Dendritic cell treated with granulocyte-macrophage colony-stimulating factor and Interleukin-4, amounts not matched to agents 40 ng/mL and 50 ng/mL, for 4 days (primary cell): ENCODE measurements at regions not wholly inside any gene's neighbourhood (a gene's known extent, or its start where the extent isn't known, plus 50 kb on each side); places are given as distances from the start of the nearest gene placed in this dataset.
"Not testable (repeated sequence)": the region's sequence is repeated elsewhere in the genome, so short reads cannot be mapped to it uniquely, and the experiment has no call there.

Source experiments
- H3K27ac Mint-ChIP-seq: one replicate; pipeline ENCODE4 v1.8.0; 2022; ENCODE audit warnings: mild to moderate bottlenecking, mixed read lengths
- H3K27me3 Mint-ChIP-seq: one replicate; pipeline ENCODE4 v1.8.0; 2022; ENCODE audit warnings: mild to moderate bottlenecking, mixed read lengths
- H3K36me3 Mint-ChIP-seq: one replicate; pipeline ENCODE4 v1.8.0; 2022; ENCODE audit warnings: low read depth, mixed read lengths
- H3K4me1 Mint-ChIP-seq: one replicate; pipeline ENCODE4 v1.8.0; 2022; ENCODE audit warnings: low read depth, mixed read lengths
- H3K4me3 Mint-ChIP-seq: one replicate; pipeline ENCODE4 v1.8.0; 2022; ENCODE audit warnings: mild to moderate bottlenecking, moderate library complexity, mixed read lengths
- H3K9me3 Mint-ChIP-seq: one replicate; pipeline ENCODE4 v1.8.0; 2022; ENCODE audit warnings: mixed read lengths
- intact Hi-C: fragments of 100-400 bp; cut with micrococcal nuclease; formaldehyde crosslinking; loops from one replicate; pipeline ENCODE4 v1.15.0; 2022

DNA sequence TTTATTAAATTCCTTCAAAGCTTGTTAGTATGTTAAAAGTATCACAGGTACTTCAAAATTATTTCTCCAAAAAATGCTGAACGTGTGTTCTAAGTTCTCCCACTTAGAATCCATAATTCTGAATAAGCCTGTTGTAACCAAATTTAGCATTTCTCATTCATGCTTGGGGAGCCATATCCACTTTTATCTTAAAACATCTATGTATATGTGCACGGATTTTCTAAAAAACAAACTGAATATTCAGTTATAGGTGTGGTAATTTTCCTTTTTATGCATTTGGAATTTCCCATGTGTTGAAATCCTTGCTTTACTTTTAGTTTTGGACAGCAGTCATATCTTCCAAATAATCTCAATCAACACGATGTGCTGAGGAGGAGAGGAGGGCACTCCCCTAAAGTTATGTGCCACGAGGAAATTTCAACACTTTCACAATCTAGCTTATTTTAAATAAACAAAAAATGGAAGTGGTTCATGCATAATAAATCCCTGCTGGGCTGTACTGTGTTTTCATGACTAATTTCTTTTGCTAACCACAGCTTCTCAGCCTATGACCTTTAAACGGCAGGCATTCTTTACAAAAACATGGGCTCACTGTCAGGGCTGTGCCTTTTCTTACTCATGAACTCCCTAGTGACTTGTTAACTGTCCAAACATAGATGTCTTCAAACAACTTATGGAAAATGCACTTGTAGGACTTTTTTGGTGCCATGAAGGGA lies 380.3 kb upstream of the SEMA3C start:
- Mint-ChIP-seq H3K4me1 (no peaks in the 10 kb centered on the region), H3K4me3 (no peak overlapping the region), H3K27ac (no peak overlapping the region), H3K27me3 (no peaks in the 10 kb centered on the region), H3K9me3 (no peaks in the 10 kb centered on the region), H3K36me3 (no peaks in the 10 kb centered on the region)
- intact Hi-C loops: no loop called here

DNA sequence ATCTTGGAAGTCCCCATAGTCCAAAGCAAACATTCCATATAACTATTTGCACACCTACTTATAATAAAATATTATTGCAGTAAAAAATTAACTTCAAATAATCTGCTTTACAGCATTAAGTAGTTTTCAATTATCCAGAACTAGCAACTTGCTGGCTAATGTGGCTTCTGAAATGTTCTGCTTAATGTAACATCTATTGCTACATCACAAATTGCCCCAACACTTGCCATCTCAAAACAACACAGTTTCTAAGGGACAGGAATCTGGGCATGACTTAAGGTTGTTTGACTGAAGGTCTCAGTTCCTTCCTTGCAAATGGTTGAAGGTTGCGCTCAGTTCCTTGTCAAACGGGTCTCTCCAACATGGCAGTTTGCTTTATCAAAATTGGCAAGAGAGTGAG lies 378.5 kb upstream of the SEMA3C start:
- H3K4me1 Mint-ChIP-seq: no peaks in the 10 kb centered on the region
- intact Hi-C loops: no loop called here
- H3K27ac Mint-ChIP-seq: no peak overlapping the region
- H3K9me3 Mint-ChIP-seq: no peaks in the 10 kb centered on the region
- H3K27me3 Mint-ChIP-seq: no peaks in the 10 kb centered on the region
- no peak overlapping the region for H3K4me3 Mint-ChIP-seq
- H3K36me3 Mint-ChIP-seq: no peaks in the 10 kb centered on the region

DNA sequence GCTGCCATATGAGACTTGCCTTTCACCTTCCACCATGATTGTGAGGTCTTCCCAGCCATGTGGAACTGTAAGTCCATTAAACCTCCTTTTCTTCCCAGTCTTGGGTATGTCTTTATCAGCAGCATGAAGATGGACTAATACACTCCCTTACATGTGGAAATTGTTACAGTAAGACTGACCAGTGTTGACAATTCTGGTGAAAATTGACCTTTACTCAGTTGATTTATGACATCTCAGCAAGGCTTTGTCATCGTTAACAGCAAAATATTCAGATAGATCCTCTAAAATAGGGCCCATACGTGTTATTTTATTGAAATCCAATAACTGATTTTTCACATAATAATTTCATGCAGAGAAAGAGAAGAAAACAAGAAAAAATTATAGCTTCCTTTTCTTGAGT lies 377.9 kb upstream of the SEMA3C start:
- no peaks in the 10 kb centered on the region for H3K4me1 Mint-ChIP-seq
- H3K36me3 Mint-ChIP-seq: no peaks in the 10 kb centered on the region
- intact Hi-C loops: no loop called here
- H3K9me3 Mint-ChIP-seq: no peaks in the 10 kb centered on the region
- H3K27me3 Mint-ChIP-seq: no peaks in the 10 kb centered on the region
- H3K4me3 Mint-ChIP-seq: no peak overlapping the region
- H3K27ac Mint-ChIP-seq: no peak overlapping the region

DNA sequence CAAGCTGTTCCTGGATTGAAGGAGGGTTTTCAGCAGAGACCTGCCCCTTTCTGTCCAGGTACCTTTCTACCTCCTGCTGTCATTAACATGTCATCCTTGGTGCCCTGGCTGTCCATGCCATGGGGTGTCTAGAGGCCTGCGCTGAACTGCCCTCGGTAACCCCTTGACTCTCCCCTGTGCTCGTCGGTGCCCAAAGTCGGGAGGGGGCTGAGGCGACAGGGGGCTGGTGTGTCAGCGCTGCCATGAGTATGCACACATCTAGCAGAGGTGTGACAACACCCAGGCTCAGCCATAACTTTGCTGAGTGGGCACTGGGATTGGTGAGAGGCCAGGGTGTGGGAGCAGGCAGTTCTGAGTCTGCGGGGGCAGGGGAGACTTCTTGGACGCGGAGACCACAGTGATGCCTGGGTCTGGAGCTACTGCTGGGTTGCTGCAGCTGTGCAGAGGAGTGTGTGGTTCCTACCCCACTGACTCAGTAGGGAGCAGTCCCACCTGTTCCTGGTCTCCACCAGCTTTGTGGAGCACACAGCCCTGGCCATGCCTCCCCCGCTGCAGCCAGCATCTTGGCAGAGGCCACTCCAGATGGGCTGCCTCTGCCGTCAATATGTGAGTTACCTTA lies 376.2 kb upstream of the SEMA3C start:
- H3K27me3 Mint-ChIP-seq: no peaks in the 10 kb centered on the region
- intact Hi-C loops: no loop called here
- H3K36me3 Mint-ChIP-seq: no peaks in the 10 kb centered on the region
- H3K4me3 Mint-ChIP-seq: no peak overlapping the region
- no peak overlapping the region for H3K27ac Mint-ChIP-seq
- H3K9me3 Mint-ChIP-seq: no peaks in the 10 kb centered on the region
- H3K4me1 Mint-ChIP-seq: no peaks in the 10 kb centered on the region

DNA sequence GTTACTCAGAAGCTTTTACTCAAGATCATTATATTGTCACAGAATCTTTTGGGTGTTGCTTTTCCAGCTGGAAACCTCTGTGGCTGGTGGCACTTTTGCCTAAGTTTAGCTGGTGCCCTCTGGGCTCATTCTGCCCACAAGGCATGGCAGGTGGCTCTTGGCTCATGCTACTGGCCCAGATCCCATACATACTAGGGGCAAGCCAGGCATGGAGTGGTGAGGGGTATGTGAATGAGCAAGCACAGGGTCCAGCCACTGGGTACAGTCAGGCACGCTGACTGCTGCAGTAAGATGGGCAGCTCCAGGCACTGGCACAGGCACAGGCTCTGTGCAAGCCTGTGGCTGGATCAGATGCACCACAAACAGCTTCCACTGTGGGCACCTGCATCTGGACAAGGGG lies 375.0 kb upstream of the SEMA3C start:
- no peaks in the 10 kb centered on the region for H3K9me3 Mint-ChIP-seq
- no peak overlapping the region for H3K27ac Mint-ChIP-seq
- no peak overlapping the region for H3K4me3 Mint-ChIP-seq
- H3K27me3 Mint-ChIP-seq: no peaks in the 10 kb centered on the region
- no peaks in the 10 kb centered on the region for H3K36me3 Mint-ChIP-seq
- H3K4me1 Mint-ChIP-seq: no peaks in the 10 kb centered on the region
- intact Hi-C loops: no loop called here

DNA sequence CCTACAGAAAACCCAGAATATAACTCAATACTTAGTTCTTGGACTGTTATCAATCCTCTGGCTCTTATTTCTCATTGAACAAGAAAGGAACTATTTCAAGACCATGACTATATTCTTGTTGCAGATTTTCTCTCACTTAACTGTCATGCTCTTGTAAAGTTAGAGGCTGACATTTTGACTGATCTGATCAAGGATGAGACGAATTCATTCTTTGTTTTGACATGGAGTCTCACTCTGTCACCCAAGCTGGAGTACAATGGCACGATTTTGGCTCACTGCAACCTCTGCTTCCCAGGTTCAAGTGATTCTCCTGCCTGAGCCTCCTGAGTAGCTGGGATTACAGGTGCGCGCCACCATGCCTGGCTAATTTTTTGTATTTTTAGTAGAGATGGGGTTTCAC lies 367.9 kb upstream of the SEMA3C start:
- H3K27ac Mint-ChIP-seq, H3K4me3 Mint-ChIP-seq, H3K4me1 Mint-ChIP-seq, H3K9me3 Mint-ChIP-seq, H3K27me3 Mint-ChIP-seq, intact Hi-C loops, H3K36me3 Mint-ChIP-seq: not testable (repeated sequence)

DNA sequence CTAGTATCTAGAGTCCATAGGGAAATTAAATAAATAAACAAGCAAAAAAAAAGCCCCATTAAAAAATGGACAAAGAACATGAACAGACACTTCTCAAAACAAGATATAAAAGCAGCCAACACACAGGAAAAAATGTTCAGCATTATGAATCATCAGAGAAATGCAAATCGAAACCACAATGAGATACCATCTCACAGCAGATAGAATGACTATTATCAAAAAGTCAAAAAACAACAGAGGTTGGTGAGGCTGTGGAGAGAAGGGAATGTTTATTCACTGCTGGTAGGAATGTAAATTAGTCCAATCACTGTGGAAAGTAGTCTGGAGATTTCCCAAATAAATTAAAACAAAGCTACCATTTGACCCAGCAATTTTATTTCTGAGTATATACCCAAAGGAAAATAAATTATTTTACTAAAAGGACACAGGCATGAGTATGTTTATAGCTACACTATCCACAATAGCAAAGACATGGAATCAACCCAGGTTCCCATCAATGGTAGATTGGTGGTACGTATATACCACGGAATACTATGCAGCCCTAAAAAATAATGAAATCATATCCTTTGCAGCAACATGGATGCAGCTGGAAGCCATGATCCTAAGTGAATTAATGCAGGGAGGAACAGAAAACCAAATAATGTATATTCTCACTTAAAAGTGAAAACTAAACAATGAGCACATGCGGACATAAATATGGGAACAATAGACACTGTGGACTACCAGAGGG lies 366.5 kb upstream of the SEMA3C start:
- no peak overlapping the region for H3K4me3 Mint-ChIP-seq
- H3K27ac Mint-ChIP-seq: no peak overlapping the region
- no peaks in the 10 kb centered on the region for H3K27me3 Mint-ChIP-seq
- intact Hi-C loops: no loop called here
- no peaks in the 10 kb centered on the region for H3K9me3 Mint-ChIP-seq
- no peaks in the 10 kb centered on the region for H3K36me3 Mint-ChIP-seq
- no peaks in the 10 kb centered on the region for H3K4me1 Mint-ChIP-seq

DNA sequence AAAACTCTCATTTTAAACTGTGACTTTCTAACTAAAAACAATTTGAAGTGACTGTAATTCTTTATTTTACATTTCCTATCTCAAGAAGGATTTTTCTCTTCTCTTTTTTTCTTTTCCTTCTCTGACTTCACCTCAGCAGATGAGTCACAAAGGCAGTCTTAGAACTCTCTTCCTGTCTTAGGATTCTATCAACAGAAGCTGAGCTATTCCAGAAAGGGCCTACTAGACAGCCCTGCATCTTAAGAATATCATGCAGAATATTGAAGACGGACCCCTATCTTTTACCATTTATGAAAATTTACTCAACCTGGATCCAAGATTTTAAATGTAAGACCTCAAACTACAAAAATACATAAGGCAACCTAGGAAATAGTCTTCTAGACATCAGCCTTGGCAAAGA lies 365.7 kb upstream of the SEMA3C start:
- no peaks in the 10 kb centered on the region for H3K36me3 Mint-ChIP-seq
- no peak overlapping the region for H3K27ac Mint-ChIP-seq
- H3K9me3 Mint-ChIP-seq: no peaks in the 10 kb centered on the region
- H3K27me3 Mint-ChIP-seq: no peaks in the 10 kb centered on the region
- no peak overlapping the region for H3K4me3 Mint-ChIP-seq
- intact Hi-C loops: no loop called here
- H3K4me1 Mint-ChIP-seq: no peaks in the 10 kb centered on the region

DNA sequence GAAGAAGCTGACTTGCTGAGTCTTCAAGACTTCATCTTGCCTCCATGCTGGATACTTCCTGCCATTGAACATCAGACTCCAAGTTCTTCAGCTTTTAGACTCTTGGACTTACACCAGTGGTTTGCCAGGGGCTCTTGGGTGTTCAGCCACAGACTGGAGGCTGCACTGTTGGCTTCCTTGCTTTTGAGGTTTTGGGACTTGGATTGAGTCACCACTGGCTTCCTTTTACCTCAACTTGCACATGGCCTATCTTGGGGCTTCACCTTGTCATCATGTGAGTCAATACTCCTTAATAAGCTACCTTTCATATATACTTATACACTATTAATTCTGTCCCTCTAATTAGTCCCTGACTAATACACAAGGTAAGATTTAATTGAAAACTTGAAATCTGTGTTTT lies 361.7 kb upstream of the SEMA3C start:
- no peak overlapping the region for H3K27ac Mint-ChIP-seq
- H3K4me1 Mint-ChIP-seq: no peaks in the 10 kb centered on the region
- intact Hi-C loops: no loop called here
- no peaks in the 10 kb centered on the region for H3K27me3 Mint-ChIP-seq
- no peaks in the 10 kb centered on the region for H3K36me3 Mint-ChIP-seq
- no peak overlapping the region for H3K4me3 Mint-ChIP-seq
- peaks cover 7% of the 10 kb centered on the region for H3K9me3 Mint-ChIP-seq

DNA sequence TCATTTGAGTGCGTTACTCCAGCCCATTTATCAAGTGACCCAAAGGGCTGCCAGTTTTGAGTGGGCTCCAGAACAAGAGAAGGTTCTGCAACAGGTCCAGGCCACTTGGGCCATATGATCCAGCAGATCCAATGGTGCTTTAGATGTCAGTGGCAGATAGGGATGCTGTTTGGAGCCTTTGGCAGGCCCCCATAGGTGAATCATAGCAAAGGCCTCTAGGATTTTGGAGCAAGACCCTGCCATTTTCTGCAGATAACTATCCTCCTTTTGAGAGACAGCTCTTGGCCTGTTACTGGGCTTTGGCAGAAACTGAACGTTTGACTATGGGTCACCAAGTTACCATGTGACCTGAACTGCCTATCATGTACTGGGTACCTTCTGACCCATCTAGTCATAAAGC lies 358.8 kb upstream of the SEMA3C start:
- H3K27ac Mint-ChIP-seq: no peak overlapping the region
- peaks cover 7% of the 10 kb centered on the region for H3K9me3 Mint-ChIP-seq
- no peak overlapping the region for H3K4me3 Mint-ChIP-seq
- H3K4me1 Mint-ChIP-seq: no peaks in the 10 kb centered on the region
- no peaks in the 10 kb centered on the region for H3K27me3 Mint-ChIP-seq
- intact Hi-C loops: no loop called here
- no peaks in the 10 kb centered on the region for H3K36me3 Mint-ChIP-seq

DNA sequence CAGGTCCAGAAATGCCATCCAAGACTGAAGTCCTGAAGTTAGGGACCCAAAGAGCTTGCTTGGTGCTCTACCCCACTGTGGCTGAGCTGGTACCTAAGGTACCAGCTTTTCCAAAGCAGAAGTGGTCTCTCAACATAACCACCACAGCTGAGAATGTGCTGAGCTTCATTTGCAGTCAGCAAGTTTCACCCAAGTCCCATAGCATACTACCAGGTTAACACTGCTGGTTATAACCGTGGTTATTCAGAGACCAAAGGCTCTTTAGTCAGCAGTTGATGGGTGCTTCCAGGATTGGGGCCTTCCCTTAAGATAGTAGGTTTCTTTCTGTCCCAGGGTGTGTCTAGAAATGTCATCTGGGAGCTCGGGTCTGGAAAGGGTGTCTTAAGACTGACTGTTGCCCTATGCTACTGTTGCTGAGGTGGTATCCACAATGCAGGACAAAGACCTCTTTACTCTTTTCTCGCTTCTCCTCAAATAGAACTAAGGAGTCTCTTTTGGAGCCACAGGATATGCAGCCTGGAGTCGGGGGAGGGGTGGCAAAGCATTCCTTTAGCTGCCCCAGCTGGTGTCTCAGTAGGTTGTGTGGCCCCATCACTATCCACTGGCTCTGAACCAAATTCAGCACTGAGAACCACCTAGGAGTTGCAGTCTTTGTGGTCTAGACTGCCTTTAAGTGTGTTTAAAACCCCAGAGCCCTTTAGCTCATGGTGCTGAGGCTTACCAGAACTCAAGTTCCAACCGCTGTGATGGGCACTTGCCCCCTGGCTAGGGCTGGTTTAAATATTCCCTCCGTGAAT lies 354.9 kb upstream of the SEMA3C start:
- Mint-ChIP-seq H3K36me3 (no peaks in the 10 kb centered on the region), H3K4me1 (no peaks in the 10 kb centered on the region), H3K4me3 (no peak overlapping the region), H3K9me3 (peaks cover 7% of the 10 kb centered on the region), H3K27me3 (no peaks in the 10 kb centered on the region), H3K27ac (no peak overlapping the region)
- intact Hi-C loops: no loop called here

DNA sequence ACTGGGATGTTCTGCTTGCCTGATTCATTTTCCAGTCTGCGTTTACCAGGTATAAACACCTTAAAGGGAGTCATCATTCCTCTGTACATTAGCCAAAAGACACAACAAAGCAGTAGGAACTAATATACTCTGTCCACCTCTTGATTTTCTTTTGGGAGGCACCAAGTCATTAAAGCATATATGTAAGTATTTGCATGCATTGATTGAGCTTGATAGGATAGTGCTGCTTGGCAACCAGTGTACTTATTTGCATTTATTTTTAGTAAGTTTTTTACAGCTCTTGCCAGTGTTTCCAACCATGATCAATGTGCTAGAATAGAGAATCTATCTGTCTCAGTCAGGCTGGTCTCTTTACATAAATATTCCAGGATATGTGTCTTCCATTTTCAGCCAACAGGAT lies 353.3 kb upstream of the SEMA3C start:
- no peaks in the 10 kb centered on the region for H3K27me3 Mint-ChIP-seq
- intact Hi-C loops: no loop called here
- no peaks in the 10 kb centered on the region for H3K9me3 Mint-ChIP-seq
- H3K4me1 Mint-ChIP-seq: no peaks in the 10 kb centered on the region
- no peak overlapping the region for H3K4me3 Mint-ChIP-seq
- H3K36me3 Mint-ChIP-seq: no peaks in the 10 kb centered on the region
- no peak overlapping the region for H3K27ac Mint-ChIP-seq

DNA sequence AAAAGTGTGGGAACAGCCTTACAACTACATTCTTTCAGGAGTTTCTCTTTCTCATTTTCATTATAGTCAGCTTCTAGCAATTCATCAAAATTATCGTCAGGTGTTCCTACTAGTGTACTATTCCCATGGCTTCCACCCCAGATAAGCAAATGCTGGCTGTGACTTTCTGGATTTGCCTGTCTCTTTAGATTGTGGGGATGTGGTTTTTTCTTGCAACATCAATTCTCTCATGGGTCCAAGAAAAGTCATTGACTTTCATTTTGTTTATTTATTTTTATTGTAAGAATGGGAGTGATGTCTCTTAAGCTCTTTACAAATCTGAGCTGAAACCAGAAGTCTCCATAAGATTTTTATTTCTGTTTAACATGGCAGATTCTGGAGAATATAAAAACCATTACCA lies 349.7 kb upstream of the SEMA3C start:
- no peak overlapping the region for H3K27ac Mint-ChIP-seq
- H3K27me3 Mint-ChIP-seq: no peaks in the 10 kb centered on the region
- H3K9me3 Mint-ChIP-seq: peaks cover 23% of the 10 kb centered on the region
- intact Hi-C loops: no loop called here
- H3K36me3 Mint-ChIP-seq: no peaks in the 10 kb centered on the region
- no peak overlapping the region for H3K4me3 Mint-ChIP-seq
- no peaks in the 10 kb centered on the region for H3K4me1 Mint-ChIP-seq

DNA sequence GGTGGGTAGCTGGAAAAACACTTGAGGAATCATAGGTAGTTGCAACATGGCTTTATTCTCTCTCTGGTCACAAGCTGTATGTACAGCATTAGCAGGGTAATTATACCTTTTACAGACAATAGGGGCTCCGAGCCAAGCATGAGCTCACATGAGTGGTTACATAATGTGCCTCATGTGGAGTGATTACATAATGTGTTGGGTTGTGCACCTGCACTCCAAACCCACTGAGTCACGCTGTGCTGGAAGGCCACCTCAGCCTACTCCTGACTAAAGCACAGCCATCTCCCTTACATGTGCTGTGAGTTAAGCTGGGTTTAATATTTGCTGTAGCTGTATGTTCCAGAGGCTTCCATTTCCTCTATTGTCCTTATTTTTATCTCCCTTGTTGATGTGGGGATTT lies 348.7 kb upstream of the SEMA3C start:
- Mint-ChIP-seq H3K4me3 (no peak overlapping the region), H3K27ac (no peak overlapping the region), H3K4me1 (no peaks in the 10 kb centered on the region), H3K36me3 (no peaks in the 10 kb centered on the region), H3K9me3 (peaks cover 23% of the 10 kb centered on the region), H3K27me3 (no peaks in the 10 kb centered on the region)
- intact Hi-C loops: no loop called here
